RCC 7860 (cell line): ENCODE measurements at regions not wholly inside any gene's neighbourhood (a gene's known extent, or its start where the extent isn't known, plus 50 kb on each side); places are given as distances from the start of the nearest gene placed in this dataset.

Experiments
- DNase-seq: peaks from one replicate; pipeline ENCODE4 v3.0.0-alpha.2; 2015; ENCODE audit warnings: low spot score
- FAIRE-seq: peaks from 2 replicates; lab custom pipeline; 2012; peaks lifted over from hg19 to GRCh38; lab: Jason Lieb, UNC

GRCh38 chr5:89034588-89034987, 151.6 kb upstream of the MEF2C start:
- no peak for FAIRE-seq
- no peak for DNase-seq

GRCh38 chr5:89030798-89031197, 147.8 kb upstream of the MEF2C start:
- DNase-seq, result no peak
- no peak for FAIRE-seq

- peak; percentile 34 for DNase-seq
- no peak for FAIRE-seq
Observed at GRCh38 chr5:89028595-89029285, 145.8 kb upstream of the MEF2C start.

- FAIRE-seq (no peak), DNase-seq (no peak)
Observed at GRCh38 chr5:89024045-89024444, 141.1 kb upstream of the MEF2C start.

- FAIRE-seq, result no peak
- no peak for DNase-seq
Observed at GRCh38 chr5:89020926-89021610, 138.1 kb upstream of the MEF2C start.

- FAIRE-seq, result no peak
- no peak for DNase-seq
Observed at GRCh38 chr5:89016741-89017303, 133.8 kb upstream of the MEF2C start.

- FAIRE-seq (no peak), DNase-seq (no peak)
Observed at GRCh38 chr5:89015409-89015808, 132.4 kb upstream of the MEF2C start.

- DNase-seq, result no peak
- no peak for FAIRE-seq
Observed at GRCh38 chr5:89011778-89012711, 129.1 kb upstream of the MEF2C start.

- no peak for DNase-seq
- FAIRE-seq, result no peak
Observed at GRCh38 chr5:89010512-89010911, 127.5 kb upstream of the MEF2C start.

- FAIRE-seq (no peak), DNase-seq (no peak)
Observed at GRCh38 chr5:89008291-89008690, 125.3 kb upstream of the MEF2C start.

- no peak for FAIRE-seq
- no peak for DNase-seq
Observed at GRCh38 chr5:89005990-89006389, 123.0 kb upstream of the MEF2C start.

GRCh38 chr5:89004379-89004778, 121.4 kb upstream of the MEF2C start:
- DNase-seq (no peak), FAIRE-seq (no peak)

GRCh38 chr5:89003563-89004036, 120.6 kb upstream of the MEF2C start:
- FAIRE-seq, result no peak
- no peak for DNase-seq

GRCh38 chr5:88999853-89000252, 116.9 kb upstream of the MEF2C start:
- DNase-seq (no peak), FAIRE-seq (no peak)

- DNase-seq, result no peak
Observed at GRCh38 chr5:88997937-88998336, 115.0 kb upstream of the MEF2C start.

GRCh38 chr5:88984040-88984439, 101.1 kb upstream of the MEF2C start:
- DNase-seq, result no peak

More at GRCh38 chr5:88997937-88998336, 115.0 kb upstream of the MEF2C start:
- FAIRE-seq, result no peak

GRCh38 chr5:88979726-88980125, 96.7 kb upstream of the MEF2C start:
- FAIRE-seq (no peak), DNase-seq (no peak)

More at GRCh38 chr5:88984040-88984439, 101.1 kb upstream of the MEF2C start:
- FAIRE-seq, result no peak

- DNase-seq (no peak), FAIRE-seq (no peak)
Observed at GRCh38 chr5:88979244-88979643, 96.3 kb upstream of the MEF2C start.

- DNase-seq, result no peak
- no peak for FAIRE-seq
Observed at GRCh38 chr5:88976914-88977313, 93.9 kb upstream of the MEF2C start.

- no peak for DNase-seq
- FAIRE-seq, result no peak
Observed at GRCh38 chr5:88967633-88968585, 84.9 kb upstream of the MEF2C start.
